ENCODE measurements at regions not wholly inside any gene's neighbourhood (a gene's known extent, or its start where the extent isn't known, plus 50 kb on each side); places are given as distances from the start of the nearest gene placed in this dataset.

- TF ChIP-seq, protein P1, sequence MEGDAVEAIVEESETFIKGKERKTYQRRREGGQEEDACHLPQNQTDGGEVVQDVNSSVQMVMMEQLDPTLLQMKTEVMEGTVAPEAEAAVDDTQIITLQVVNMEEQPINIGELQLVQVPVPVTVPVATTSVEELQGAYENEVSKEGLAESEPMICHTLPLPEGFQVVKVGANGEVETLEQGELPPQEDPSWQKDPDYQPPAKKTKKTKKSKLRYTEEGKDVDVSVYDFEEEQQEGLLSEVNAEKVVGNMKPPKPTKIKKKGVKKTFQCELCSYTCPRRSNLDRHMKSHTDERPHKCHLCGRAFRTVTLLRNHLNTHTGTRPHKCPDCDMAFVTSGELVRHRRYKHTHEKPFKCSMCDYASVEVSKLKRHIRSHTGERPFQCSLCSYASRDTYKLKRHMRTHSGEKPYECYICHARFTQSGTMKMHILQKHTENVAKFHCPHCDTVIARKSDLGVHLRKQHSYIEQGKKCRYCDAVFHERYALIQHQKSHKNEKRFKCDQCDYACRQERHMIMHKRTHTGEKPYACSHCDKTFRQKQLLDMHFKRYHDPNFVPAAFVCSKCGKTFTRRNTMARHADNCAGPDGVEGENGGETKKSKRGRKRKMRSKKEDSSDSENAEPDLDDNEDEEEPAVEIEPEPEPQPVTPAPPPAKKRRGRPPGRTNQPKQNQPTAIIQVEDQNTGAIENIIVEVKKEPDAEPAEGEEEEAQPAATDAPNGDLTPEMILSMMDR (IDR thresholded peaks at IDR 0.05) = no peak
- TF ChIP-seq POLR2A (IDR thresholded peaks at IDR 0.05) (no peak), EP300 (IDR thresholded peaks at IDR 0.05) (no peak)
Observed at GRCh38 chr7:26038201-26038990, 113.6 kb upstream of the NFE2L3 start.
